ENCODE measurements at regions not wholly inside any gene's neighbourhood (a gene's known extent, or its start where the extent isn't known, plus 50 kb on each side); places are given as distances from the start of the nearest gene placed in this dataset.

DNA sequence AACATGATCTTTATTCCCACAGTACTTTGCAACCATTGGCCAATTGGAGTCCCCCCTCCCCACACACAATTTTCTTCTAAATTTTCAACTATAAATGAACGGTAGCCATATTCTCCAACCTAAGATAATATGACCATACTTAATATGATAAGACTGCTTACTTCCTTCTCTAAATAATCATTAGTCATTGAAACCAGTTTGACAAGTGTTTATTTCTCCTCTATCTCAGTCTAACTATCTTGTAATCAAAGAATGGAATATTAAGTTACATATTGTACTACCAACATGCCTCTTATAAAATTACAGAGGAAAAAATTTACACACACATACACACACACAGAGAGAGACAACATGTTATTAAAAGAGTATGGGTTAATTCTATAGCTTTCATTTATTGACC lies 567.4 kb upstream of the TMPRSS15 start:
- no peak overlapping the region for H3K27ac ChIP-seq
- no peaks in the 10 kb centered on the region for H3K9me3 ChIP-seq
- ATAC-seq (no peak), DNase-seq (no peak)
- no peak overlapping the region for H3K4me3 ChIP-seq
- no peaks in the 10 kb centered on the region for H3K36me3 ChIP-seq
- no peak for TF ChIP-seq POLR2A (IDR thresholded peaks at IDR 0.05)
- TF ChIP-seq, protein P1, sequence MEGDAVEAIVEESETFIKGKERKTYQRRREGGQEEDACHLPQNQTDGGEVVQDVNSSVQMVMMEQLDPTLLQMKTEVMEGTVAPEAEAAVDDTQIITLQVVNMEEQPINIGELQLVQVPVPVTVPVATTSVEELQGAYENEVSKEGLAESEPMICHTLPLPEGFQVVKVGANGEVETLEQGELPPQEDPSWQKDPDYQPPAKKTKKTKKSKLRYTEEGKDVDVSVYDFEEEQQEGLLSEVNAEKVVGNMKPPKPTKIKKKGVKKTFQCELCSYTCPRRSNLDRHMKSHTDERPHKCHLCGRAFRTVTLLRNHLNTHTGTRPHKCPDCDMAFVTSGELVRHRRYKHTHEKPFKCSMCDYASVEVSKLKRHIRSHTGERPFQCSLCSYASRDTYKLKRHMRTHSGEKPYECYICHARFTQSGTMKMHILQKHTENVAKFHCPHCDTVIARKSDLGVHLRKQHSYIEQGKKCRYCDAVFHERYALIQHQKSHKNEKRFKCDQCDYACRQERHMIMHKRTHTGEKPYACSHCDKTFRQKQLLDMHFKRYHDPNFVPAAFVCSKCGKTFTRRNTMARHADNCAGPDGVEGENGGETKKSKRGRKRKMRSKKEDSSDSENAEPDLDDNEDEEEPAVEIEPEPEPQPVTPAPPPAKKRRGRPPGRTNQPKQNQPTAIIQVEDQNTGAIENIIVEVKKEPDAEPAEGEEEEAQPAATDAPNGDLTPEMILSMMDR (IDR thresholded peaks at IDR 0.05 in 4 of 5, conservative IDR thresholded peaks at IDR 0.05 in 1 of 5), result no peak
- H3K27me3 ChIP-seq, result no peaks in the 10 kb centered on the region
- intact Hi-C loops (cut with DNase I; ENCODE audit: low total_unique reads) (no loop called here), in situ Hi-C loops (cut with MboI; ENCODE audit: low sequenced_read_pairs in 4 of 4) (no loop called here)
- H3K4me1 ChIP-seq, result no peaks in the 10 kb centered on the region

DNA sequence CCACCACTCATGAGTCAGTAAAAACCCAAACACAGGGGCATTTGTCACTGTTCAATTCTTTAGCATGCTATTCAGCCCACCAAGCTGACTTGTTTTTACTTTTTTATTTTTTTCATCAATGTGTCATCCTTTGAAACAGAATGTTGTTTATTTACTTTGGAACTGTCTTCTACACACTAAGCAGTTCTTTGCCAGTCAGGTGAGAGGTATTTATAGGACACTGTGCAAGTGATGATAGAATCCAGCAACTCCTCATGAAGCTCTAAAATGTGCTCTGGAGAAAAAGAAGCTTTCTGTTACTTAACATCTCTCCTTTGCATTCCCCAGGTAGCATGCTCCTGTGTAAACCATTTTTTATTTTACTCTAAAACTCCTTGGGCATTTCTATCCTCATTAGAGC lies 582.0 kb upstream of the TMPRSS15 start:
- Histone ChIP-seq H3K36me3 (no peaks in the 10 kb centered on the region), H3K27ac (no peak overlapping the region), H3K4me1 (no peaks in the 10 kb centered on the region), H3K9me3 (no peaks in the 10 kb centered on the region), H3K27me3 (no peaks in the 10 kb centered on the region), H3K4me3 (no peak overlapping the region)
- DNase-seq (no peak), ATAC-seq (no peak)
- in situ Hi-C loops (cut with MboI; ENCODE audit: low sequenced_read_pairs in 4 of 4) (no loop called here), intact Hi-C loops (cut with DNase I; ENCODE audit: low total_unique reads) (no loop called here)
- TF ChIP-seq, protein P1 (IDR thresholded peaks at IDR 0.05 in 4 of 5, conservative IDR thresholded peaks at IDR 0.05 in 1 of 5), result no peak
- no peak for TF ChIP-seq POLR2A (IDR thresholded peaks at IDR 0.05)

DNA sequence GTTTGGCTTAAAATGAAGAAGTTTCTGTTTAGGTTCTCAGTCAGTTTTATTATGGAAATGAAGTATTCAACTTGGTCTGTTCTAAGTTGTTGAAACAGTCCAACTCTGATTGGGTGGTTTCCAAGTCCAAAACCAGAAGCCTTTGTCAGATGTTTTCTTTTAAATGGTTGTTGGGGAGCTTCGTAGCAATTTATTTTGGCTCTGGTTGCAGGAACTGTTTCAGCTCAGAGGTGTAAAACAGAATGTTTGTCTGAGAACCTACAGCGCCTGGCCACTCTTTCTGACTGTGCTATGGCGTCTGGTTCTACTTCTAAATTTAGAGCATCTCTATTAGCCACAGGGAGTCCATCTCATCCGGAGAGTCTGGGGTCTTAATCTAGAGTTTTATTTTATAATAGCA lies 582.6 kb upstream of the TMPRSS15 start:
- no peaks in the 10 kb centered on the region for H3K27me3 ChIP-seq
- H3K9me3 ChIP-seq, result no peaks in the 10 kb centered on the region
- no peaks in the 10 kb centered on the region for H3K36me3 ChIP-seq
- no peaks in the 10 kb centered on the region for H3K4me1 ChIP-seq
- H3K27ac ChIP-seq, result no peak overlapping the region
- no peak for TF ChIP-seq POLR2A (IDR thresholded peaks at IDR 0.05)
- TF ChIP-seq, protein P1 (IDR thresholded peaks at IDR 0.05 in 4 of 5, conservative IDR thresholded peaks at IDR 0.05 in 1 of 5), result no peak
- no peak overlapping the region for H3K4me3 ChIP-seq
- in situ Hi-C loops (cut with MboI; ENCODE audit: low sequenced_read_pairs in 4 of 4) (no loop called here), intact Hi-C loops (cut with DNase I; ENCODE audit: low total_unique reads) (no loop called here)
- DNase-seq (no peak), ATAC-seq (no peak)

DNA sequence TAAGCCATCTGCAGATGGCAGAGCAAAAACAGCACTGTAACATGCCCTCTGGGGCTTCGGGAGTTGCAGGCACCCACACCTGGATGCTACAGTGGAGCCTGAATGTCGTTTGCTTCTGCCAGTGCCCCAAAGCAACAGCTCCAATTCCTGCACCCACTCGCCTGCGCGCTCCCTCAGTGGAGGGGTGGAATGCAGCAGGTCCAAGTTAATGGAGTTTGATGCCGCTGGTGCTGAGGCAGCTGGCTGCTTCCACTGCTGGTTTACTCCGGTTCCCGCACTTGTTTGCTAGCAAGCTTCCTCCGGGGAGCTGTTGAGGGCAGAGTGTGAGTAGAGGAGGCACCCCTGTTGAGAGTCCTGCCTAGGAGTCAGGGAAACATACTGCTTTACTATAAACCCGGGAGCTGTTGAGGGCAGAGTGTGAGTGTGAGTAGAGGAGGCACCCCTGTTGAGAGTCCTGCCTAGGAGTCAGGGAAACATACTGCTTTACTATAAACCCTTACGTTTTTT lies 584.0 kb upstream of the TMPRSS15 start:
- no peak overlapping the region for H3K27ac ChIP-seq
- H3K27me3 ChIP-seq, result no peaks in the 10 kb centered on the region
- H3K4me3 ChIP-seq, result no peak overlapping the region
- no peaks in the 10 kb centered on the region for H3K9me3 ChIP-seq
- in situ Hi-C loops (cut with MboI; ENCODE audit: low sequenced_read_pairs in 4 of 4), result no loop called here
- DNase-seq (no peak), ATAC-seq (no peak)
- intact Hi-C loops (cut with DNase I; ENCODE audit: low total_unique reads), result no loop called here
- no peaks in the 10 kb centered on the region for H3K4me1 ChIP-seq
- H3K36me3 ChIP-seq, result no peaks in the 10 kb centered on the region
- TF ChIP-seq, protein P1 (IDR thresholded peaks at IDR 0.05 in 4 of 5, conservative IDR thresholded peaks at IDR 0.05 in 1 of 5), result no peak
- no peak for TF ChIP-seq POLR2A (IDR thresholded peaks at IDR 0.05)

DNA sequence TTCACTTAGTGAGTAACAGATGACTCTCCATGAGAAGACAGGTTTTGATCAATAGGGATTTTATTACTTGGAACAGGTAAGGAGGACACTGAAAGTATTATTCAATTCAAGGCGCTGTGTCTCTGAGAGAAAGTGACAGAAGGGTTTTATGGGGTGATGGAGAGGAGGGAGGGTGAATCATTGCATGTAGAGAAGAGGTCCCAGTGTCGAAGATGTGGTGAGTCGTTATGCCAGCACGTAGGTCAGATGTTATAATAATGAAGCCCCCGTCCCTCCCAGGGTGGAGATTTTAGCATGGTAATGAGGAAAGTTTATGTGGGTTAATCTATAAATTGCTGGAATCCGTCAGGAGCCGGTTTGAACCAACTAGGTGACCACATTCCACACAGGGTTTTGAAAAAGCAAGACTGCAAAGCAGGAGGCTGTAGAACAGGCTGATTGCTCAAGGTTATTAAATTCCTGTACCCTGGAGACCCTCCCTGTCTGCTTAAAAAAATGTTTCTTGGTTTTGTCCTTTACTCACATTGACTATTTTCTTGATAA lies 586.4 kb upstream of the TMPRSS15 start:
- ATAC-seq (no peak), DNase-seq (no peak)
- no peaks in the 10 kb centered on the region for H3K4me1 ChIP-seq
- intact Hi-C loops (cut with DNase I; ENCODE audit: low total_unique reads) (no loop called here), in situ Hi-C loops (cut with MboI; ENCODE audit: low sequenced_read_pairs in 4 of 4) (no loop called here)
- no peak overlapping the region for H3K27ac ChIP-seq
- H3K36me3 ChIP-seq, result no peaks in the 10 kb centered on the region
- H3K27me3 ChIP-seq, result no peaks in the 10 kb centered on the region
- H3K4me3 ChIP-seq, result no peak overlapping the region
- TF ChIP-seq, protein P1 (IDR thresholded peaks at IDR 0.05 in 4 of 5, conservative IDR thresholded peaks at IDR 0.05 in 1 of 5), result no peak
- no peak for TF ChIP-seq POLR2A (IDR thresholded peaks at IDR 0.05)
- no peaks in the 10 kb centered on the region for H3K9me3 ChIP-seq

Measured in gastrocnemius medialis (tissue), 4 donors.